Epidermal melanocyte (primary cell): ENCODE measurements at regions not wholly inside any gene's neighbourhood (a gene's known extent, or its start where the extent isn't known, plus 50 kb on each side); places are given as distances from the start of the nearest gene placed in this dataset.

Source experiments
- DNase-seq: peaks from one replicate; pipeline ENCODE4 v3.0.0; 2011; ENCODE audit warnings: low spot score; ENCODE audit not compliant: insufficient read length

GRCh38 chr16:86455640-86456039, 54.7 kb upstream of the FOXF1 start:
- no peak for DNase-seq

DNA sequence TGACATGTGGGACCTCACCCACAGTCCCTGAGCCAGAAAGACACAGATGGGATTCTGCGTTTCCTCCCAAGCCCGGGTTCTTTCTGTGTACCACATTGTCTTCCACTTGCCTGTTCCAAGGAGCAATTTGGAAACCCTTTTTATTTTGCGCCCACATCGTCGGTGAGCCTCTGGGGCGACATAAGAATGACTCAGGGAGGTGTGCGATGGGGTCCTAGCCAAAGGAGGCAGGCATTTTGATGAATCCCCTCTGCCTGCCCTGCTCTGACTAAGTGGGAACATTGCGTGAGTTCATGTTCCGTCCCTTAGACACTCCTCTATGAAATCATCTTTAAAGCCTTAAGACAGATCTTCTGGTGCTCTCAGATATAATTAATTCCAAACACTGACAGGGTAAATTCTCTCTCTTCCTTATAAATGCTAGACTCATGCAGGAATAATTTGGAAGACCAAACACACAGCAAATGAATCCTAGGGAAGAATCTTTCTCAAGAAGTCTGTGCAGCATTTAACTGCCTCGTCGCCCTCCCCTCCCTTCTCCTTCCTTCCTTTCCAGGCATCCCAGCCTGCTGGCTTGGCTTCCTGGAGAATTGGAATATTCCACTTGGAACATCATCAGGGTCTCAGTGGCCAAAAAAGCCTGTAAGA, 52.7 kb upstream of the FOXF1 start:
- DNase-seq = no peak

DNA sequence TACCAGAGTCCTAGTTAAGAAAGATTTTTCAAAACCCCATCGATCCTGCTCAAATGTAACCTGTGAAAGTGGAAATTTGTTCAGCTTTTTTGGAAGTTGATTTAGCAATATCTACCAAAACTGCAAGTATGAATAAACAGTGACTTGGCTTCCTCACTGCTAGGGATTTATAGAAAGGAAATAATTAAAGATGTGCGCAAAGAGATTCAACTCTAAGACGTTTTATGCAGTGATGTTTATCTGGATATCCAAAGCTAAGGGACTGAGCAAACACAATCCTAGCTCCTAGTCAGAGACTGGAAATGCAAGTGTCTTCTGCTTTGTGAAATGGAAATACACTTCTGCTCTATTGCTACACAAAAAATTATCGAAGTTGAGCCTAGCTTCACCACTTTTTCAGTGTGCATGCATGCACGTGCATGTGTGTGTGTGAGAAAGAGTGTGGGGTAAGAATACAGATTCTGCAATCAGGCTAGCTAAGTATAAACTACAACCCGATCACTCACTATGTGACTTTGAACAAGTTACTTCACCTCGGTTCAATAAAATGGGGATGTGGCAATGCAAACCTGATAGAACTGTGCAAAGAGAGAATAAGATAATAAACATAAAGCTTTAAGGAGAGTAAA, 52.1 kb upstream of the FOXF1 start:
- no peak for DNase-seq

- no peak for DNase-seq
Observed at GRCh38 chr16:86459266-86459665, 51.1 kb upstream of the FOXF1 start.
